Thoracic aorta (tissue), 2 donors: ENCODE measurements at regions not wholly inside any gene's neighbourhood (a gene's known extent, or its start where the extent isn't known, plus 50 kb on each side); places are given as distances from the start of the nearest gene placed in this dataset.

Experiments
- ATAC-seq: fragments of 150-250 bp; one replicate; pipeline ENCODE4 v1.8.0; 2017; ENCODE audit warnings: low read depth; ENCODE audit not compliant: insufficient number of reproducible peaks, low FRiP score
- DNase-seq: peaks from one replicate; pipeline ENCODE4 v3.0.0-alpha.2; 2020; ENCODE audit warnings: low spot score
- H3K27ac ChIP-seq, 2 donors: fragments of 200-600 bp; sonication (generic); 1 replicate in 1 of 2; 2 replicates in 1 of 2; pipeline ENCODE4 v1.5.1; 2016; ENCODE audit warnings: mild to moderate bottlenecking in 2 of 2, moderate library complexity in 2 of 2
- H3K27me3 ChIP-seq: fragments of 200-600 bp; sonication (generic); replicated peaks from 2 replicates; pipeline ENCODE4 v1.6.0; 2016; ENCODE audit warnings: mild to moderate bottlenecking; ENCODE audit not compliant: insufficient read depth
- H3K36me3 ChIP-seq: fragments of 200-600 bp; sonication (generic); one replicate; pipeline ENCODE4 v1.5.1; 2016
- H3K4me1 ChIP-seq, 2 donors: fragments of 200-600 bp; sonication (generic); 1 replicate in 1 of 2; 2 replicates in 1 of 2; pipeline versions ENCODE4 v1.5.1 to v1.6.0; 2016; ENCODE audit warnings: low read depth in 2 of 2, mild to moderate bottlenecking in 1 of 2; ENCODE audit not compliant: control insufficient read depth in 1 of 2
- H3K4me3 ChIP-seq: fragments of 200-600 bp; sonication (generic); 2 replicates; pipeline ENCODE4 v1.5.1; 2016; ENCODE audit warnings: mild to moderate bottlenecking
- H3K9me3 ChIP-seq: fragments of 200-600 bp; sonication (generic); 2 replicates; pipeline ENCODE4 v1.5.1; 2016
- TF ChIP-seq, protein P1 (sequence below): fragments of 200-600 bp; sonication (generic); IDR thresholded peaks from one replicate; pipeline ENCODE4 v1.5.1; 2019; ENCODE audit warnings: antibody characterized with exemption

DNA sequence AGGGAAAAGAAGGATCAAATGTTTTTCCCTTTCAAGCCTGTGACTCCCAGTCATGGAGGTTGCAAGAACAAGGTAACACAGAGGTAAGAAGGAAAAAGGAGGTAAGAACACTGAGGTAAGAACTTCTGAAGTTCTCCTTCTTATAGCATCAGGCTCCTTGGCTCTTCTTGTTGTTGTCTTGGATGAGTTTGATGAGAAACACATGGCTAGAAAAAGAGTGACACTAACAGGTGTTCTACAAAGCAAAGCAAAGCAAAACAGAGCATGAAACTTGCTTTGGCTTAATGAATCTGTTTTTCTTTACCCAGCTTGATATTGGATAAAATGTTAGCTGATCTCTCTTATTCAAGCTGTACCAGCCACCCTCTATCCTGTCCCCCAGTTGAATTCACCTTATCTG, 231.2 kb upstream of the F9 start:
- Histone ChIP-seq H3K27me3 (no peaks in the 10 kb centered on the region), H3K9me3 (no peaks in the 10 kb centered on the region), H3K4me1 (no peaks in the 10 kb centered on the region), H3K36me3 (no peaks in the 10 kb centered on the region), H3K27ac (no peak overlapping the region), H3K4me3 (no peak overlapping the region)
- TF ChIP-seq, protein P1, sequence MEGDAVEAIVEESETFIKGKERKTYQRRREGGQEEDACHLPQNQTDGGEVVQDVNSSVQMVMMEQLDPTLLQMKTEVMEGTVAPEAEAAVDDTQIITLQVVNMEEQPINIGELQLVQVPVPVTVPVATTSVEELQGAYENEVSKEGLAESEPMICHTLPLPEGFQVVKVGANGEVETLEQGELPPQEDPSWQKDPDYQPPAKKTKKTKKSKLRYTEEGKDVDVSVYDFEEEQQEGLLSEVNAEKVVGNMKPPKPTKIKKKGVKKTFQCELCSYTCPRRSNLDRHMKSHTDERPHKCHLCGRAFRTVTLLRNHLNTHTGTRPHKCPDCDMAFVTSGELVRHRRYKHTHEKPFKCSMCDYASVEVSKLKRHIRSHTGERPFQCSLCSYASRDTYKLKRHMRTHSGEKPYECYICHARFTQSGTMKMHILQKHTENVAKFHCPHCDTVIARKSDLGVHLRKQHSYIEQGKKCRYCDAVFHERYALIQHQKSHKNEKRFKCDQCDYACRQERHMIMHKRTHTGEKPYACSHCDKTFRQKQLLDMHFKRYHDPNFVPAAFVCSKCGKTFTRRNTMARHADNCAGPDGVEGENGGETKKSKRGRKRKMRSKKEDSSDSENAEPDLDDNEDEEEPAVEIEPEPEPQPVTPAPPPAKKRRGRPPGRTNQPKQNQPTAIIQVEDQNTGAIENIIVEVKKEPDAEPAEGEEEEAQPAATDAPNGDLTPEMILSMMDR, result no peak
- no peak for ATAC-seq
- no peak for DNase-seq

DNA sequence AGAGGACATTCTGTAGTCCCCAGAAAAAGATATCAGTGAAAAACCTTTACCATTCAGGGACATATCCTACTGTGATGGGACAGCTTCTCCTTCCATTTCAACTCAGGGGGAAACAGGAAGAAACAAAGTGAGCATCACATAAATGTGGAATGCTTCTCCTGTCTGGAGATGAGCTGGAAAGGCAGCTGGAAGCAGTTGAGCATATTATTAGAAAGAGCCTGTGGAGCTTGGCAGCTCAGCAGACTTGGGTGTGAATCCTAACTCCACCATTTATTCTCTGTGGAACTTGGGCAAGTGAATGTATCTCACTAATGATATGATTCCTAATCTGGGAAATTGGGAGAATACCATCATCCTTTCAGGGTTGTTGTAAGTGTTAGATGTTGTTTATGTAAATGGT, 232.1 kb upstream of the F9 start:
- no peaks in the 10 kb centered on the region for H3K4me1 ChIP-seq
- TF ChIP-seq, protein P1, result no peak
- no peaks in the 10 kb centered on the region for H3K9me3 ChIP-seq
- H3K4me3 ChIP-seq, result no peak overlapping the region
- H3K27me3 ChIP-seq, result no peaks in the 10 kb centered on the region
- ATAC-seq, result no peak
- H3K27ac ChIP-seq, result no peak overlapping the region
- no peak for DNase-seq
- no peaks in the 10 kb centered on the region for H3K36me3 ChIP-seq

DNA sequence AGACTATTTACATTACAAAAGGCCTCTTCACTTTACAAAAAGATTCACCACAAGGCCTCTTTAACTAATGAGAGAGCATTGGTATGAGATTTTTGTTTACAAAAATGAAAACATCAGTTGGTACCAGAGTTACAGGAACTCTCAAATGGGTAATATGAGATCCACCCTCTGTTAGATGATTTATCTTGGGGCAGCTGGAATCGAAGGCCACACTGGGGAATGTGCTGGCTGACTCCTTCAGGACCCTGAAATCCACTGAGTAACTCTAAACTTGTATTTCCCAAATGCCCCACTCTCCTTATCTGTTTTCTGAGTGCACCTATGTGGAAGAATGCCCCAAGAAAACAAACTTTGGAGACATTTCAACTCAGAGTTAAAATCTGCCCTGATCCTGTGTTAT, 232.9 kb upstream of the F9 start:
- no peaks in the 10 kb centered on the region for H3K4me1 ChIP-seq
- ATAC-seq, result no peak
- TF ChIP-seq, protein P1, result no peak
- no peaks in the 10 kb centered on the region for H3K27me3 ChIP-seq
- H3K36me3 ChIP-seq, result no peaks in the 10 kb centered on the region
- H3K4me3 ChIP-seq, result no peak overlapping the region
- no peak for DNase-seq
- no peak overlapping the region for H3K27ac ChIP-seq
- no peaks in the 10 kb centered on the region for H3K9me3 ChIP-seq

DNA sequence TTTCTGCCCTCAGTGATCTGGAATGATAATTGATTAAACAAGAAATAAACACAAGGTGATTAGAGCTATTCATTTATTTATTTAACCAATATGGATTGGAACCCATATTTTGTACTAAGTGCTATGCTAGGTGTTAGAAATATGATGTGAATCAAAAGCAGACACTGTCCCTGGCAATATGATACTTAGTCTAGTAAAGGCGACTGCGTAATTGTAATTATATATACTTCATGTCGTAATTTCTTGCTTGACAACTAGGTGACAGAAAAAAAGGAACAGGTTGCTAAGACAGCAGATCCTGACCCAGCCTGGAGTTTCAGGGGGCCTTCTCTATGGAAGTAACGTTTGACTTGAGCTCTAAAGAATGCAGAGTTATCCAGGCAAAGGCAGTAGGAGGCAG, 236.5 kb upstream of the F9 start:
- Histone ChIP-seq H3K4me1 (no peaks in the 10 kb centered on the region), H3K36me3 (no peaks in the 10 kb centered on the region), H3K27me3 (no peaks in the 10 kb centered on the region), H3K27ac (no peak overlapping the region), H3K9me3 (no peaks in the 10 kb centered on the region), H3K4me3 (no peak overlapping the region)
- TF ChIP-seq, protein P1, result no peak
- ATAC-seq, result no peak
- DNase-seq, result no peak

DNA sequence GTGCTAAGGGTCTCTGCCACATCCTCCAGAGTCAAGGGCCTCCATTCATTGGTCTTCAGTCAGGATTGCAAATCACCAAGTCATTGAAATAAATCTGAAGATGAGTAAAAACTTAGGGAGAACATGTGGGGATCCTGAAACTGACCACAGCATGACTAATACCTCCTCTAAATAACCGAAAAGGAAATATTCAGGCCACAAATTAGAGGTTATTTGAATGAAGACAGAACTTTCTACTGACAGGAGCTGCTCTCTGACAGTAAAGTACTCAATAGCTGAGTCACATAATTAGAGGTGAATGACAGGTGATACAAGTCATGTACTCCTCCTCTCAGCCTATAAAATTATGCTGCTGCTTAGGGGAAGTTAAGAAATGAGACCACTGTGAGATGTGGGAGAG, 240.2 kb upstream of the F9 start:
- H3K4me1 ChIP-seq, result no peaks in the 10 kb centered on the region
- no peak for ATAC-seq
- DNase-seq, result no peak
- no peak overlapping the region for H3K4me3 ChIP-seq
- TF ChIP-seq, protein P1, result no peak
- no peaks in the 10 kb centered on the region for H3K9me3 ChIP-seq
- H3K27me3 ChIP-seq, result no peaks in the 10 kb centered on the region
- H3K27ac ChIP-seq, result no peak overlapping the region
- H3K36me3 ChIP-seq, result no peaks in the 10 kb centered on the region
